ENCODE measurements at regions not wholly inside any gene's neighbourhood (a gene's known extent, or its start where the extent isn't known, plus 50 kb on each side); places are given as distances from the start of the nearest gene placed in this dataset.

GRCh38 chr5:40292006-40292405 is 387.7 kb upstream of the PTGER4 start:
- no peaks in the 10 kb centered on the region for H3K4me1 ChIP-seq (ENCODE audit: insufficient read depth)
- H3K4me3 ChIP-seq (ENCODE audit: low read depth, low read length): no peak overlapping the region
- DNase-seq (ENCODE audit: extremely low spot score): no peak
- 81% methylated on average over 3 of the region's 3 CpGs for WGBS
- no peaks in the 10 kb centered on the region for H3K36me3 ChIP-seq (ENCODE audit: insufficient read depth)
- H3K27ac ChIP-seq (ENCODE audit: low read depth): no peak overlapping the region

- 83% methylated on average over 2 of the region's 2 CpGs for WGBS
- no peak overlapping the region for H3K27ac ChIP-seq (ENCODE audit: low read depth)
- no peak for DNase-seq (ENCODE audit: extremely low spot score)
- H3K4me3 ChIP-seq (ENCODE audit: low read depth, low read length): no peak overlapping the region
- no peaks in the 10 kb centered on the region for H3K36me3 ChIP-seq (ENCODE audit: insufficient read depth)
- H3K4me1 ChIP-seq (ENCODE audit: insufficient read depth): no peaks in the 10 kb centered on the region
These were observed 388.4 kb upstream of the PTGER4 start for GRCh38 chr5:40291338-40291737.

DNA sequence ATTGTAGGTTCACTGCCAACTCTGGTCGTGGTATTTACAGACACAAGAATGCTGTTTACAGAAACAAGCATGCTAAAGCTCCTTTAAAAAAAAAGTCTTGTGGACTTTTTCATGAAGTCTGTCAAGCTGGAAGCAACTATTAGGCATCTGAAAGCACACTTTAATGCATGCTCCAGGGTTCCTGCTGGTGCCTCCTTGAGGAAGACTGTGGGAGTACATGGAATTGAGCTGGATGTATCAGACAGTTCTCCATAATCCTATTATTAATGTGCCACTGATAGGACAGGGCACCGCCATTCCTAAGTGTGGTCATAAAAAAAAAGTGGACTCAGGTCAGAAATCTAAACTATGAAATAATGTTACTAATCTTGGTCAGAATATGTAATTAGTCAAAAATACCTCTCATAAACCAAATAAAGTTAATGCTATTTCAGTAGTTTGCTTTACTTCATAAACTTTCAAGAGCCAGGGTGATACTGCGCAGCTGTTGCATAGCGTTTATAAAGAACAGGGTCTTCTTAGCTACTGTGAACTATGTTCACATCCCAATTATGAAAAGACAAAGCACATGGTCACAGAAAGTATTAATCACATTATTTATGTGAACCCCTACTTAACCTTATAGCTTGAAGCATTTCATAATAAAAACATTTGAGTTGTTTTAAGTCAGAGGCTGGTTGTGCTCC is 390.8 kb upstream of the PTGER4 start:
- no peak overlapping the region for H3K4me3 ChIP-seq (ENCODE audit: low read depth, low read length)
- no peak overlapping the region for H3K27ac ChIP-seq (ENCODE audit: low read depth)
- DNase-seq (ENCODE audit: extremely low spot score): no peak
- WGBS: 43% methylated on average over 4 of the region's 4 CpGs
- no peaks in the 10 kb centered on the region for H3K36me3 ChIP-seq (ENCODE audit: insufficient read depth)
- no peaks in the 10 kb centered on the region for H3K4me1 ChIP-seq (ENCODE audit: insufficient read depth)

DNA sequence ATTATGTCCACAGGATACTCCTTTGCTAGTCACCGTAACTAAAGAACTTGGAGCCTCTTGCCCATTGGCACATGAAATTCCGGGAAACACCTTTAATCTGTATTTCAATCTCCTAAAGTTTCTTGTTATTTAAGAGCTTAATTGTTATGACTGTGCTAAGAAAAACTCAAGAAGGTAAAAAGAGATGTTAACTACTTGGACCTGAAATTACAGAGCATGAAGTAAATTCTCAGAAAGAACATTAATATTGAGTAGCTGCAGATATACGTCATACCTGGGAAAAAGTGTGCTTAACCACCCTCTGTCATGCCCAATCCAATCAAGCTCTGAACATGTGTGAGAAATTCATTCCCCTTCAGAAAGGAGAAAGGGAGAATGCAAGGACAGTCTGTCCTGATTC is 394.9 kb upstream of the PTGER4 start:
- no peaks in the 10 kb centered on the region for H3K4me1 ChIP-seq (ENCODE audit: insufficient read depth)
- WGBS: 86% methylated on average over 3 of the region's 3 CpGs
- no peak overlapping the region for H3K4me3 ChIP-seq (ENCODE audit: low read depth, low read length)
- H3K36me3 ChIP-seq (ENCODE audit: insufficient read depth): no peaks in the 10 kb centered on the region
- no peak overlapping the region for H3K27ac ChIP-seq (ENCODE audit: low read depth)
- no peak for DNase-seq (ENCODE audit: extremely low spot score)

GRCh38 chr5:40278881-40279280 is 400.8 kb upstream of the PTGER4 start:
- DNase-seq (ENCODE audit: extremely low spot score): no peak
- WGBS: 67% methylated on average over 5 of the region's 5 CpGs
- Histone ChIP-seq H3K27ac (ENCODE audit: low read depth) (no peak overlapping the region), H3K36me3 (ENCODE audit: insufficient read depth) (no peaks in the 10 kb centered on the region), H3K4me3 (ENCODE audit: low read depth, low read length) (no peak overlapping the region), H3K4me1 (ENCODE audit: insufficient read depth) (no peaks in the 10 kb centered on the region)

DNA sequence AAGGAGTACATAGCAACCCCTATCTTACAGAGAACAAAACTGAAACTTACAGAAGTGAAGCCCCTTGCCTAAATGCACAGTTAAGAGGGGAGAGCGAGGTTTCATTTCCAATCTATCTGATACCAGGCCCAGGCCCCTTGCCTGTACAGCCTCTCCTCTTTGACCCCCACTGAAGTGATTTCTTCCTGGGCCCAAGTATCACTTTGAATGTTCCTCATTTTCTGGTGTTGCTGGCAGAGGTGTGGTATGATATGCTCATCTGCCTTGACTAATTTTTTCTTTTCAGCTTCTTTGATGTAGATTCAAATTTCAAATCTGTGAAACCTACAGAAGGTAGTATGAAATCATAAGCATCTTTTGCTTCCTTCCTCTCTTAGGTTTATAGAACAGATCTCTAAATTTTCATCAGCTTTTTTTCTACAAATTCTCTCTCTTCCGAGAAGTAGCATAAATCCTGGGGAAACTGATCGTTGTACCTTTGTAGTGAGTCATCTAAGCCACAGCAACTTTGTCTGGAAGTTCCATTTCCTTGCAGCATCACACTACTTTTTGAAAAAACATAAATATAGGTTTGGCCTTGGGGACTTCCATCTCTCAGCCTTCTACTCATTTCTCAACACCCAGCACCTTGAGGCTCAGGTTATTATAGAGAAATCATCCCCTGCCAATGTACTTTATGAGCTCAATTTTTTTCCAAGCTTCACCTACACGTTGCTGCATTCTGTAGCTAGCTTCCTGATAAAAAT is 402.4 kb upstream of the PTGER4 start:
- Histone ChIP-seq H3K36me3 (ENCODE audit: insufficient read depth) (no peaks in the 10 kb centered on the region), H3K4me3 (ENCODE audit: low read depth, low read length) (no peak overlapping the region), H3K27ac (ENCODE audit: low read depth) (no peak overlapping the region), H3K4me1 (ENCODE audit: insufficient read depth) (no peaks in the 10 kb centered on the region)
- WGBS: 87% methylated on average over 4 of the region's 4 CpGs
- no peak for DNase-seq (ENCODE audit: extremely low spot score)

DNA sequence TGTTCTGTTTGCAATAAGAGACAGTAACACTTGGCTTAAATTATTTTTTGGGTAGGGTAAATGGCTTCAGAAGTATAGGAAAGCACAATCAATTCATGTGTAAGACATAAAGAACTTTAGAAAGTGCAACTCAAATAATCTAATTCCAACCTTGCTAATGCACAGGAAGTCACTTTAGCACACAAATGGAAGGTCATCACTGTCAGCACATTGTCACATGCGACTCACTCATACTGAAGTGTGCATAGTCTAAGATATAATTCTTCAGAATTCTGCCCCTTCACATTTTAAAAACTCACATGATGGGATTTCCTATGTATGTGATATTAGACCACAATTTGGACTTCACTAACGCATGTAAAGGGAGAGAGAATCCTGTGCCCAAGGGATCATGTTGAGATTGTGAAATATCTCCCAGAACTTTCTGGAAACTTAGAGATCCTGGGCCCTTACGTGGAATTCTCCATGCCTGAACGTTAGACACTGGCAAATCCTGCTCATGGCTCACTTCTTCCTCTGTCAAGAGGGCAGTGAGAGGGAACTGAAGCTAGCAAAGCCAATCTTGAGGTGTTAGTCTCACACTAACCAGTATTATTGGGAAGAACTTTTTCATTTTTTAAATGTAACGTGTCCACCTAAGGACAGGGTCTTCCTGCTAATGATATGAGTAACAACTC is 403.2 kb upstream of the PTGER4 start:
- Histone ChIP-seq H3K4me1 (ENCODE audit: insufficient read depth) (no peaks in the 10 kb centered on the region), H3K36me3 (ENCODE audit: insufficient read depth) (no peaks in the 10 kb centered on the region), H3K4me3 (ENCODE audit: low read depth, low read length) (no peak overlapping the region), H3K27ac (ENCODE audit: low read depth) (no peak overlapping the region)
- WGBS: 90% methylated on average over 5 of the region's 5 CpGs
- DNase-seq (ENCODE audit: extremely low spot score): no peak

- no peaks in the 10 kb centered on the region for H3K36me3 ChIP-seq (ENCODE audit: insufficient read depth)
- 67% methylated on average over 1 of the region's 1 CpG for WGBS
- no peaks in the 10 kb centered on the region for H3K4me1 ChIP-seq (ENCODE audit: insufficient read depth)
- no peak overlapping the region for H3K4me3 ChIP-seq (ENCODE audit: low read depth, low read length)
- no peak overlapping the region for H3K27ac ChIP-seq (ENCODE audit: low read depth)
- DNase-seq (ENCODE audit: extremely low spot score): no peak
These were observed 405.1 kb upstream of the PTGER4 start for GRCh38 chr5:40274568-40274967.

GRCh38 chr5:40273936-40274335 is 405.8 kb upstream of the PTGER4 start:
- no peak for DNase-seq (ENCODE audit: extremely low spot score)
- no peaks in the 10 kb centered on the region for H3K36me3 ChIP-seq (ENCODE audit: insufficient read depth)
- no peak overlapping the region for H3K27ac ChIP-seq (ENCODE audit: low read depth)
- H3K4me3 ChIP-seq (ENCODE audit: low read depth, low read length): no peak overlapping the region
- 88% methylated on average over 1 of the region's 1 CpG for WGBS
- H3K4me1 ChIP-seq (ENCODE audit: insufficient read depth): no peaks in the 10 kb centered on the region

- H3K36me3 ChIP-seq (ENCODE audit: insufficient read depth): no peaks in the 10 kb centered on the region
- DNase-seq (ENCODE audit: extremely low spot score): no peak
- 72% methylated on average over 2 of the region's 2 CpGs for WGBS
- no peak overlapping the region for H3K4me3 ChIP-seq (ENCODE audit: low read depth, low read length)
- no peak overlapping the region for H3K27ac ChIP-seq (ENCODE audit: low read depth)
- H3K4me1 ChIP-seq (ENCODE audit: insufficient read depth): no peaks in the 10 kb centered on the region
These were observed 408.2 kb upstream of the PTGER4 start for GRCh38 chr5:40271476-40271875.

GRCh38 chr5:40270274-40270845 is 409.4 kb upstream of the PTGER4 start:
- 51% methylated on average over 2 of the region's 2 CpGs for WGBS
- Histone ChIP-seq H3K4me3 (ENCODE audit: low read depth, low read length) (no peak overlapping the region), H3K4me1 (ENCODE audit: insufficient read depth) (no peaks in the 10 kb centered on the region), H3K27ac (ENCODE audit: low read depth) (no peak overlapping the region), H3K36me3 (ENCODE audit: insufficient read depth) (no peaks in the 10 kb centered on the region)
- DNase-seq (ENCODE audit: extremely low spot score): no peak

DNA sequence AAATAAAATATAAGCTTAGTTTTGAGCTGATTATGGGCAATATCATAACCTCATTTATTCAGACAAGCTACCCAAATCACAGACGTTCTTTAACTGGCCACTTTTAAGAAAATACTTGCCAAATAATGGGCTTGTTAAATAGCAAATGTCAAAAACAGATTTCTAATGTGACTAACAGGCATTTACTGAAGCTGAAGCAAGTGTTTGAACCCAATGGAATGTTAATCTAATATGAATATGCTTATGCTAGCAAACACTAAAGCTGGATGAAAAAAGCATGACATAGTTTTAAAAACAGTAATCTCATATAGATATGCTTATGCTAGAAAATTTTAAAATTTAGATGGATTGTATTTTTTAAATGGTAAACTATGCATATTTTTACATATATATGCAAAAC is 411.6 kb upstream of the PTGER4 start:
- H3K4me1 ChIP-seq (ENCODE audit: insufficient read depth): no peaks in the 10 kb centered on the region
- H3K4me3 ChIP-seq (ENCODE audit: low read depth, low read length): no peak overlapping the region
- WGBS: 45% methylated on average over 1 of the region's 1 CpG
- no peak overlapping the region for H3K27ac ChIP-seq (ENCODE audit: low read depth)
- H3K36me3 ChIP-seq (ENCODE audit: insufficient read depth): no peaks in the 10 kb centered on the region
- no peak for DNase-seq (ENCODE audit: extremely low spot score)

DNA sequence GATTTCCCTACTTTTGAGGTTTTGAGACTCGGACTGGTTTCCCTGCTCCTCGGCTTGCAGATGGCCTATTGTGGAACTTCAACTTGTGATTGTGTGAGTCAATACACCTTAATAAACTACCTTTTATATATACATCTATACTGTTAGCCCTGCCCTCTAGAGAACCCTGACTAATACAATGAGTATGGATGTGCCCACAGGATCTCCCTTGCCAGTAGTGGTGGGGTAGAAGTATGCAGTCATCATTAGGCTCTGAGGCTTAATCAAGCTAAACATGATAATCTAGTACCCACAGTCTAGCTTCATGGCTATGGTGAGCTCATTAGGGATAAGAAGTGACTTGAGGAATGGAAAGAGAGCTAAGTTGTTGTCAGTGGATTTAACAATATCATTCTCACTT is 412.8 kb upstream of the PTGER4 start:
- Histone ChIP-seq H3K36me3 (ENCODE audit: insufficient read depth) (no peaks in the 10 kb centered on the region), H3K27ac (ENCODE audit: low read depth) (no peak overlapping the region), H3K4me3 (ENCODE audit: low read depth, low read length) (no peak overlapping the region), H3K4me1 (ENCODE audit: insufficient read depth) (no peaks in the 10 kb centered on the region)
- 98% methylated on average over 2 of the region's 2 CpGs for WGBS
- no peak for DNase-seq (ENCODE audit: extremely low spot score)

GRCh38 chr5:40261984-40262383 is 417.7 kb upstream of the PTGER4 start:
- H3K4me1 ChIP-seq (ENCODE audit: insufficient read depth): no peaks in the 10 kb centered on the region
- no peak overlapping the region for H3K4me3 ChIP-seq (ENCODE audit: low read depth, low read length)
- DNase-seq (ENCODE audit: extremely low spot score): no peak
- no peaks in the 10 kb centered on the region for H3K36me3 ChIP-seq (ENCODE audit: insufficient read depth)
- no peak overlapping the region for H3K27ac ChIP-seq (ENCODE audit: low read depth)
- WGBS: 98% methylated on average over 1 of the region's 1 CpG
